ENCODE measurements at regions not wholly inside any gene's neighbourhood (a gene's known extent, or its start where the extent isn't known, plus 50 kb on each side); places are given as distances from the start of the nearest gene placed in this dataset.

- TF ChIP-seq, protein P1, sequence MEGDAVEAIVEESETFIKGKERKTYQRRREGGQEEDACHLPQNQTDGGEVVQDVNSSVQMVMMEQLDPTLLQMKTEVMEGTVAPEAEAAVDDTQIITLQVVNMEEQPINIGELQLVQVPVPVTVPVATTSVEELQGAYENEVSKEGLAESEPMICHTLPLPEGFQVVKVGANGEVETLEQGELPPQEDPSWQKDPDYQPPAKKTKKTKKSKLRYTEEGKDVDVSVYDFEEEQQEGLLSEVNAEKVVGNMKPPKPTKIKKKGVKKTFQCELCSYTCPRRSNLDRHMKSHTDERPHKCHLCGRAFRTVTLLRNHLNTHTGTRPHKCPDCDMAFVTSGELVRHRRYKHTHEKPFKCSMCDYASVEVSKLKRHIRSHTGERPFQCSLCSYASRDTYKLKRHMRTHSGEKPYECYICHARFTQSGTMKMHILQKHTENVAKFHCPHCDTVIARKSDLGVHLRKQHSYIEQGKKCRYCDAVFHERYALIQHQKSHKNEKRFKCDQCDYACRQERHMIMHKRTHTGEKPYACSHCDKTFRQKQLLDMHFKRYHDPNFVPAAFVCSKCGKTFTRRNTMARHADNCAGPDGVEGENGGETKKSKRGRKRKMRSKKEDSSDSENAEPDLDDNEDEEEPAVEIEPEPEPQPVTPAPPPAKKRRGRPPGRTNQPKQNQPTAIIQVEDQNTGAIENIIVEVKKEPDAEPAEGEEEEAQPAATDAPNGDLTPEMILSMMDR (optimal IDR thresholded peaks at IDR 0.05 in 1 of 3, IDR thresholded peaks at IDR 0.05 in 1 of 3, conservative IDR thresholded peaks at IDR 0.05 in 1 of 3; ENCODE audit: extremely low read depth in 1 of 3, insufficient read depth in 2 of 3, low read length in 3 of 3): no peak
- TF ChIP-seq EZH2 (IDR thresholded peaks at IDR 0.05; ENCODE audit: low read length): no peak
- FAIRE-seq: no peak
- Histone ChIP-seq H2AFZ (ENCODE audit: control insufficient read depth, low read length) (no peak overlapping the region), H3K4me3 (ENCODE audit: control insufficient read depth in 2 of 3, extremely low read depth in 1 of 3, insufficient read depth in 2 of 3, low read depth in 1 of 3, low read length in 3 of 3) (no peak overlapping the region), H3K27ac (ENCODE audit: control insufficient read depth, insufficient read depth, low read length) (no peak overlapping the region), H3K9me1 (ENCODE audit: control insufficient read depth, extremely low read depth, insufficient read depth, low read length) (no peaks in the 10 kb centered on the region), H3K27me3 (ENCODE audit: control insufficient read depth, extremely low read depth, insufficient read depth, low read length) (peaks cover 4% of the 10 kb centered on the region), H3K9ac (ENCODE audit: control insufficient read depth, extremely low read depth, insufficient read depth, low read length) (no peak overlapping the region), H3K79me2 (ENCODE audit: control insufficient read depth, insufficient read depth, low read length) (no peaks in the 10 kb centered on the region), H3K4me1 (ENCODE audit: control insufficient read depth, extremely low read depth, insufficient read depth, low read length) (no peaks in the 10 kb centered on the region), H3K9me3 (ENCODE audit: control insufficient read depth, low read depth, low read length) (no peaks in the 10 kb centered on the region), H3K4me2 (ENCODE audit: control insufficient read depth, extremely low read depth, insufficient read depth, low read depth, low read length) (no peak overlapping the region), H3K36me3 (ENCODE audit: control insufficient read depth in 2 of 2, extremely low read depth in 1 of 2, insufficient read depth in 2 of 2, low read length in 2 of 2) (no peaks in the 10 kb centered on the region), H4K20me1 (ENCODE audit: control insufficient read depth, extremely low read depth, insufficient read depth, low read length) (no peaks in the 10 kb centered on the region)
- DNase-seq (ENCODE audit: low read depth, low spot score): no peak
- dilution Hi-C loops (cut with MboI; ENCODE audit: extremely low pct_ligation_motif_present, low sequenced_read_pairs): no loop called here
Measured at GRCh38 chr4:77438549-77438948, 167.1 kb upstream of the CXCL13 start.

DNA sequence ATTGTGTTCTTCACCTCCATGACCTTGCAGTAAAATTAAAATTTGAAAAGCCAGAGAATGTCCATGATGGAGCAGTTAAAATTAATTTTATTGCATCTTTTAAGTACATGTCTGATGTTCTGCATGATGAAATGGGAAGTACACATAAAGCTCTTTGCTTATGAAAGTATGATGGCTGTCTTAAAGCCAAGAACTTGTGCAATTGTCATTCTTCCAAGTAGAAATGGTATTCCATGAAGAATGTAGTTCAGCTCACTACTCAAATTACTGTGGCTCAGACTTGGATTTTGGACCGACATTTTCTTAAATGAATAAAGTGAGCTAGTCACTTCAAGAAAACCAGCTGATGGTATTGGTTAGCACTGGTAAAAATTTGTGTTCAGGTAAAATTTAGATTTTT lies 161.7 kb upstream of the CXCL13 start:
- Histone ChIP-seq H3K9ac (ENCODE audit: control insufficient read depth, extremely low read depth, insufficient read depth, low read length) (no peak overlapping the region), H3K79me2 (ENCODE audit: control insufficient read depth, insufficient read depth, low read length) (no peaks in the 10 kb centered on the region), H3K9me1 (ENCODE audit: control insufficient read depth, extremely low read depth, insufficient read depth, low read length) (no peaks in the 10 kb centered on the region), H3K36me3 (ENCODE audit: control insufficient read depth in 2 of 2, extremely low read depth in 1 of 2, insufficient read depth in 2 of 2, low read length in 2 of 2) (no peaks in the 10 kb centered on the region), H2AFZ (ENCODE audit: control insufficient read depth, low read length) (no peak overlapping the region), H3K27me3 (ENCODE audit: control insufficient read depth, extremely low read depth, insufficient read depth, low read length) (peaks cover 4% of the 10 kb centered on the region), H3K4me2 (ENCODE audit: control insufficient read depth, extremely low read depth, insufficient read depth, low read depth, low read length) (no peak overlapping the region), H3K9me3 (ENCODE audit: control insufficient read depth, low read depth, low read length) (no peaks in the 10 kb centered on the region), H4K20me1 (ENCODE audit: control insufficient read depth, extremely low read depth, insufficient read depth, low read length) (no peaks in the 10 kb centered on the region), H3K4me3 (ENCODE audit: control insufficient read depth in 2 of 3, extremely low read depth in 1 of 3, insufficient read depth in 2 of 3, low read depth in 1 of 3, low read length in 3 of 3) (no peak overlapping the region), H3K4me1 (ENCODE audit: control insufficient read depth, extremely low read depth, insufficient read depth, low read length) (no peaks in the 10 kb centered on the region), H3K27ac (ENCODE audit: control insufficient read depth, insufficient read depth, low read length) (no peak overlapping the region)
- TF ChIP-seq, protein P1 (optimal IDR thresholded peaks at IDR 0.05 in 1 of 3, IDR thresholded peaks at IDR 0.05 in 1 of 3, conservative IDR thresholded peaks at IDR 0.05 in 1 of 3; ENCODE audit: extremely low read depth in 1 of 3, insufficient read depth in 2 of 3, low read length in 3 of 3): no peak
- TF ChIP-seq EZH2 (IDR thresholded peaks at IDR 0.05; ENCODE audit: low read length): no peak
- FAIRE-seq (no peak), DNase-seq (ENCODE audit: low read depth, low spot score) (no peak)
- dilution Hi-C loops (cut with MboI; ENCODE audit: extremely low pct_ligation_motif_present, low sequenced_read_pairs): no loop called here
